Fibroblast of villous mesenchyme (primary cell): ENCODE measurements at regions not wholly inside any gene's neighbourhood (a gene's known extent, or its start where the extent isn't known, plus 50 kb on each side); places are given as distances from the start of the nearest gene placed in this dataset.

ENCODE experiments used
- DNase-seq: peaks from one replicate; pipeline ENCODE4 v3.0.0-alpha.2; 2010; ENCODE audit warnings: low read depth
- H3K4me3 ChIP-seq: 2 replicates; pipeline ENCODE4 v1.5.1; 2011; ENCODE audit warnings: low read depth, mild to moderate bottlenecking, low read length
- TF ChIP-seq, protein P1 (sequence below): IDR thresholded peaks from 2 replicates; pipeline ENCODE4 v1.5.1; 2012; ENCODE audit warnings: low read depth, mild to moderate bottlenecking, low read length; ENCODE audit not compliant: insufficient read depth

DNA sequence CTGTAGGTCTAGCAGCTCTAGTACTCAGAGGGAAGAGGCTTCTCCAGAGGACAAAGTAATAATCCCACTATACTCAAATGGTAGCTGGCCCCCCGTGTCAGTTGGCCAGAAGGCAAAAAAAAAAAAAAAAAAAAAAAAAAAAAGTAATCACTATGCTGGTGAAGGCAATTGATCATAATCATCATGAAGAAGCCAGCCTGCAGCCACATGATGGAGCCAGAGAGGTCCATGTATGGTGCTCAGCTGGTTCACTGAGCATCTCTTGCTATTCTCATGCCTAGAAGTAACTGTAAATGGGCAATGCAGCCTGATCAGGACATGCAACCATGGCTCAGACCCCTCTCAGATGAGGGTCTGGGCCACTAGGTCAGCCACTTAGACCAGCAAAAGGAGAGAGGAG lies 378.8 kb downstream of the MED13L start:
- TF ChIP-seq, protein P1, sequence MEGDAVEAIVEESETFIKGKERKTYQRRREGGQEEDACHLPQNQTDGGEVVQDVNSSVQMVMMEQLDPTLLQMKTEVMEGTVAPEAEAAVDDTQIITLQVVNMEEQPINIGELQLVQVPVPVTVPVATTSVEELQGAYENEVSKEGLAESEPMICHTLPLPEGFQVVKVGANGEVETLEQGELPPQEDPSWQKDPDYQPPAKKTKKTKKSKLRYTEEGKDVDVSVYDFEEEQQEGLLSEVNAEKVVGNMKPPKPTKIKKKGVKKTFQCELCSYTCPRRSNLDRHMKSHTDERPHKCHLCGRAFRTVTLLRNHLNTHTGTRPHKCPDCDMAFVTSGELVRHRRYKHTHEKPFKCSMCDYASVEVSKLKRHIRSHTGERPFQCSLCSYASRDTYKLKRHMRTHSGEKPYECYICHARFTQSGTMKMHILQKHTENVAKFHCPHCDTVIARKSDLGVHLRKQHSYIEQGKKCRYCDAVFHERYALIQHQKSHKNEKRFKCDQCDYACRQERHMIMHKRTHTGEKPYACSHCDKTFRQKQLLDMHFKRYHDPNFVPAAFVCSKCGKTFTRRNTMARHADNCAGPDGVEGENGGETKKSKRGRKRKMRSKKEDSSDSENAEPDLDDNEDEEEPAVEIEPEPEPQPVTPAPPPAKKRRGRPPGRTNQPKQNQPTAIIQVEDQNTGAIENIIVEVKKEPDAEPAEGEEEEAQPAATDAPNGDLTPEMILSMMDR = no peak
- DNase-seq = no peak
- H3K4me3 ChIP-seq = no peak overlapping the region

DNA sequence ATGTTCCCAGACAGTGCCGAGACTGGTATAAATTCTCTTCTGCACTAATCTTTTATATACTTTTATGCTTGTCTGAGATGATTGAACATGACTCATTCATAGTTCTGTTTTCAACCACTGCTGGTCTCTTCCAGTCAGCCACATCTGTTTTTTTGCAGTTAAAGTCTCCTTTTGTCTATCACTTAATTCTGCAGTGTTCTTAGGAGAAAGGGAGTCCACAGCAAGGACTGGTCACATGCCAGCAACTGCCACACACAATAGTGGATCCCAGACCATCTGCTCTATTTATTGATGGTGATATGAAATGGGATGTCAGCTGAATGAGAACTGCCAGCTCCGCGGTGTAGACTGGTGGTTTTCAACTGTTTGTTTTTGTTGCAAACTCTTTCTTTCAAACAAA lies 379.8 kb downstream of the MED13L start:
- DNase-seq = no peak

DNA sequence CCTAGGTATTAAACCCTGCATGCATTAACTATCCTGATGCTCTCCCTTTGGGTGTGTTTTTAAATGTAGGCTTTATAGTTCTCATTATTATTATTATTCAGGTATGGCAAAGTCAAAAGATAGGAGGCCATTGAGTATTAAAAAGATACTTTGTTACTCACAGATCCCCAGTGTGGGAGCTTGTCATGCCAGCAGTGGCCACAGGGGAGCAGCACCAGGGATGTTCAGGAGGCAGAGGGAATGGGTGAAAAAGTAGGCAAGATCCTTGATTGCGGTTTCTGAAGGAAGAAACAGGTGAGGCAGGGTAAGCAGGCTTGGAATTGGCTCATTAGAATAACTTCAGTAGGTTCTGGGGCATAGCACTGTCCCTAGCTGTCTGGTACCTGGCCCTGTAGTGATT lies 382.2 kb downstream of the MED13L start:
- no peak overlapping the region for H3K4me3 ChIP-seq
- TF ChIP-seq, protein P1 = peak; percentile 56
- DNase-seq = peak; percentile 4

More for the DNA sequence above, 379.8 kb downstream of the MED13L start:
- no peak overlapping the region for H3K4me3 ChIP-seq
- TF ChIP-seq, protein P1 = no peak

DNA sequence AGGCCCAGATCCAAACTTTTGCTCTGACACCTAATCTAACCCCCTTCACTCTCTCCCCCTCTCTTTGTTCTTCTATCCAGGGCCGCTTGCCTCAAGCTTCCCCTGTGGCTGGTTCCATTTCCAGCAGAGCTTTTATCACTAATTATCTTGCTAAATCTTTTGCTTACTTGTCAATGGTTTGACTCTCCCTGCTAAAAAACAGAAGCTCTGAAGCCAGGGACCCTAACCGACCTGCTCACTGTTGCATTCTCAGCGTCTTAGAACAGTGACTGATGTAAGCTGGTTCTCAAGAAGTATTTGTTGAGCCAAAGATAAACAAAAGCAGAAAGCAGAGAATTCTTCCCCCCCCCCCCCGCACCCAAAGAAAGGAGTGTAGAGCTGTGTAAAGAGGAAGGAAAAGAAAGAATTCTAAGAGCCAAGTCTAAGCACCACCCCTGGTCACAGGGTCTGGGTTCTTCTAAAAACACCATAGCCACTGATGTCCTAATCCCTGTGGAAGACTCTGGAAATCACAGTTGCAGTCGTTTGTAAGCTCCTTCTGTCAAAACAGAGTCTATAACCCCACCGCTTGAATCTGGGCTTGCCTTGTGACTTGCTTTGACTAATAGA lies 385.8 kb downstream of the MED13L start:
- no peak for DNase-seq
- TF ChIP-seq, protein P1 = no peak
- no peak overlapping the region for H3K4me3 ChIP-seq

DNA sequence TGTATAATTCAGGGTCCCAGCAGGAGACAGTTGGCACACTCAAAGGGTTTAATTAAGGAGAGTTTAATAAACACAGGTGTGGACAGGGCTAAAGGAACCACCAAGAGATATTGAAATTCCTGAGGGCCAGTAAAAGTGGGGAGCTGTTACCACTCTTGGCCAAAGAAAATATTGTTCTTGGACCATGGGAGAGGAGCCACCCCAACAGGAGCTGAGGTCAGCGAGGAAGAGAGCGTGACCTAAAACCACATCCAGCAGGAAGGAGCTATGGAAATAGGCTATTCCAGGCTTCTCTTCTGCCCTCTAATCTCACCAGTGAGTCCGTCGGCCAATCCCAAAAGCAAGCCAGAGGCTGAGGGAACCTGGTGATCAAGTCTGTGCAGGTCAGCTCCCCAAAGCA lies 390.8 kb downstream of the MED13L start:
- TF ChIP-seq, protein P1 = no peak
- no peak for DNase-seq

DNA sequence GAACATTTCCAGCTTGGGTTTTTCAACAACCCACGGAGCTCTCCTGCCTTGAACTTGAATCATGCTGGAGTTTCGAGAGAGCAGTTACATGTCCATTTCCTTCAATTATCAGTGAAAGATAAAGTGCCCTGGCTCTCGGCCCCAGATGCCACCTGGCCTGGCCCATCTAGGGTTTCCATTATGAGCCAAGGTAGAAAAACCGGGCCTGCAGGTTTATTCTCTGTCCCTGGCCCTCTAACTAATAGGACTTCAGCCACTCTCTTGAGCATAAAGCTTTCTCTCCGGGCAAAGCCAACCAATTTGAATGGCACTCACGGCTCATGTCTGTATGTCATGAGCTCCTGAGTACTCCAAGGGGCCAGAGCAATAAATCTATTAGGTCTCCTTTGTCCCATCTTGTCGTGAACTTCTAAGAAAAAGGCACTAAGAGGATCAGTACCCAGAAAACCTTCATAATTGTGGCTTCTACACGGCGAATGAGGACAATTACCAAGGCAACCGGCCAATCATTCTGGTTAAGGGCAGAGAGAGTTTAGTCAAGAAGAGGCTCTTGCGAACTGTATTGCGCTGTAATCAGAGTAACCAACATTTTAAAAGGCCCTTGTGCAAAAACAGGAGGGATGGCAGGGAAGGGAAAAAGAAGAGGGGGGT lies 392.3 kb downstream of the MED13L start:
- DNase-seq = no peak
- no peak overlapping the region for H3K4me3 ChIP-seq
- TF ChIP-seq, protein P1 = no peak

More for the DNA sequence above, 390.8 kb downstream of the MED13L start:
- no peak overlapping the region for H3K4me3 ChIP-seq

DNA sequence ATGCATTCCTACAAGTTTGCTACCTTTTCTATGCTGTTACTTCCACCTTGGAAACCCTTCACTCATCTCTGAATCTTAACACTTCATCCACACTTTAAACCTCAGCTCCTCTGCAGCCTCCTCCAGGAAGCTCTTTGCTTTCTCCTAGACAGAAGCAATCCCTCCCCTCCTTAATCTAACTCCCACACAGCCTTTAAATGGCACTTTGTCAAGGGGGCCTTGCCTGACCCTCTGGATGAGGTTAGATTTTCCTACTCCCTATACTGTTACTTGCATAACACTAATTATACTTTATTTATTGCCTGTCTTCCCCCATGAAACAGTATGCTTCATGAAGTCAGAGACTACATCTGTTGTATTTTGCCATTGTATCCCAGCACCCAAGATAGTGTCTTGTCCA lies 394.6 kb downstream of the MED13L start:
- no peak for DNase-seq
- no peak overlapping the region for H3K4me3 ChIP-seq
- TF ChIP-seq, protein P1 = no peak
